ENCODE measurements at regions not wholly inside any gene's neighbourhood (a gene's known extent, or its start where the extent isn't known, plus 50 kb on each side); places are given as distances from the start of the nearest gene placed in this dataset.

DNA sequence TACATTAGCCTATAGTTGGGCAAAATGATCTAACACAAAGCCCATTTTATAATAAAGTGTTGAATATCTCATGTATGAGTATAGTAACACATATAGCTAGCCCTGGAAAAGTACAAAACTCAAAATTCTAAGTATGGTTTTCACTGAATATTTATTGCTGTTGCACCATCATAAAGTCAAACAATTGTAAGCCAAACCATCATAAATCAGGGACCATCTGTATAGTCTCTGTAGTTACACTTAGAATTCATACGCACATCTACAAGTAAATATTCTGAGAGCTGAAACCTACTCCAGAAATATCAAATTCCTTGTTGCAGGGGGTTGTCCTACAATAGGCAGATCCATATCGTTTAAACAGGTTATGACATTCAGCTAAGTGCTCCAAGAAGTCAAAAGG lies 817.3 kb downstream of the BCKDHB start:
- TF ChIP-seq, protein P1, sequence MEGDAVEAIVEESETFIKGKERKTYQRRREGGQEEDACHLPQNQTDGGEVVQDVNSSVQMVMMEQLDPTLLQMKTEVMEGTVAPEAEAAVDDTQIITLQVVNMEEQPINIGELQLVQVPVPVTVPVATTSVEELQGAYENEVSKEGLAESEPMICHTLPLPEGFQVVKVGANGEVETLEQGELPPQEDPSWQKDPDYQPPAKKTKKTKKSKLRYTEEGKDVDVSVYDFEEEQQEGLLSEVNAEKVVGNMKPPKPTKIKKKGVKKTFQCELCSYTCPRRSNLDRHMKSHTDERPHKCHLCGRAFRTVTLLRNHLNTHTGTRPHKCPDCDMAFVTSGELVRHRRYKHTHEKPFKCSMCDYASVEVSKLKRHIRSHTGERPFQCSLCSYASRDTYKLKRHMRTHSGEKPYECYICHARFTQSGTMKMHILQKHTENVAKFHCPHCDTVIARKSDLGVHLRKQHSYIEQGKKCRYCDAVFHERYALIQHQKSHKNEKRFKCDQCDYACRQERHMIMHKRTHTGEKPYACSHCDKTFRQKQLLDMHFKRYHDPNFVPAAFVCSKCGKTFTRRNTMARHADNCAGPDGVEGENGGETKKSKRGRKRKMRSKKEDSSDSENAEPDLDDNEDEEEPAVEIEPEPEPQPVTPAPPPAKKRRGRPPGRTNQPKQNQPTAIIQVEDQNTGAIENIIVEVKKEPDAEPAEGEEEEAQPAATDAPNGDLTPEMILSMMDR (IDR thresholded peaks at IDR 0.05), result no peak
- TF ChIP-seq POLR2A (IDR thresholded peaks at IDR 0.05), result no peak

All from stomach (tissue), 4 donors.